ENCODE measurements at regions not wholly inside any gene's neighbourhood (a gene's known extent, or its start where the extent isn't known, plus 50 kb on each side); places are given as distances from the start of the nearest gene placed in this dataset.

- DNase-seq = no peak
Observed at GRCh38 chr3:107323723-107324122, 53.5 kb upstream of the CCDC54 start.

GRCh38 chr3:107325446-107325845, 51.8 kb upstream of the CCDC54 start:
- DNase-seq = no peak
